ENCODE measurements at regions not wholly inside any gene's neighbourhood (a gene's known extent, or its start where the extent isn't known, plus 50 kb on each side); places are given as distances from the start of the nearest gene placed in this dataset.
"Not testable (repeated sequence)": the region's sequence is repeated elsewhere in the genome, so short reads cannot be mapped to it uniquely, and the experiment has no call there.

DNA sequence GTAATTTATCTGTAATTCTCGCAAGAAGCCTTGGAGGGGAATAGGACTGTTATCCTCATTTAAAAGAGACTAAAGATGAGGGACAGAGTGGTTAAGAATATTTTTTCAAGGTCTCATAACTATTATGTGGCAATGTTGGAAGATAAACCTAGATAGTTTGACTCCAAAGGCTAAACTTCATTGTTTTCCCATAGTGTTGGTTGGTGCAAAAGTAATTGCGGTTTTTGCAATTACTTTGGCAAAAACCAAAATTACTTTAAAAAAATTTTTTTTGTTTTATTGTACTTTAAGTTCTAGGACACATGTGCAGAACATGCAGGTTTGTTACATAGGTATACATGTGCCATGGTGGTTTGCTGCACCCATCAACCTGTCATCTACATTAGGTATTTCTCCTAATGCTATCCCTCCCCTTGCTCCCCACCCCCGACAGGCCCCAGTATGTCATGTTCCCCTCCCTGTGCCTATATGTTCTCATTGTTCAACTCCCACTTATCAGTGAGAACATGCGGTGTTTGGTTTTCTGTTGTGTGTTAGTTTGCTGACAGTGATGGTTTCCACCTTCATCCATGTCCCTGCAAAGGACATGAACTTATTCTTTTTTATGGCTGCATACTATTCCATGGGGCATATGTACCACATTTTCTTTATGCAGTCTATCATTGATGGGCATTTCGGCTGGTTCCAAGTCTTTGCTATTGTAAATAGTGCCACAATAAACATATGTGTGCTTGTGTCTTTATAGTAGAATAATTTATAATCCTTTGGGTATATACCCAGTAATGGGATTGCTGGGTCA, 72.9 kb upstream of the TBX18 start:
- H3K36me3 ChIP-seq (replicated peaks in 1 of 2; ENCODE audit: control extremely low read depth in 1 of 2, control insufficient read depth in 1 of 2, extremely low read depth in 1 of 2, insufficient read depth in 2 of 2, low read length in 1 of 2); H3K27me3 ChIP-seq (replicated peaks in 1 of 4; ENCODE audit: control extremely low read depth in 1 of 4, control insufficient read depth in 3 of 4, insufficient read depth in 4 of 4, low read length in 3 of 4); H3K27ac Mint-ChIP-seq; POLR2A ChIA-PET; H3K4me3 ChIP-seq (ENCODE audit: control extremely low read depth in 1 of 5, extremely low read depth in 1 of 5, insufficient read depth in 1 of 5, low read depth in 2 of 5, low read length in 4 of 5); H3K4me1 ChIP-seq (ENCODE audit: control insufficient read depth in 2 of 2, insufficient read depth in 2 of 2, low read length in 2 of 2); H3K27me3 Mint-ChIP-seq; H4K20me1 ChIP-seq (ENCODE audit: control insufficient read depth, insufficient read depth, low read length, poor library complexity, severe bottlenecking); H3K9me3 Mint-ChIP-seq (ENCODE audit: insufficient read depth); H3K9ac ChIP-seq (ENCODE audit: low read length); CTCF ChIA-PET; intact Hi-C loops (cut with micrococcal nuclease); ATAC-seq (ENCODE audit: low read depth); H3K9me3 ChIP-seq (ENCODE audit: control extremely low read depth in 1 of 3, control insufficient read depth in 2 of 3, insufficient read depth in 1 of 3, low read length in 2 of 3); DNase-seq; H3K27ac ChIP-seq (ENCODE audit: low read length in 2 of 2); H3K4me1 Mint-ChIP-seq; H3K79me2 ChIP-seq (ENCODE audit: control insufficient read depth, insufficient read depth, low read length); H2AFZ ChIP-seq (ENCODE audit: insufficient read depth, low read depth, low read length, poor library complexity, severe bottlenecking); H3K4me2 ChIP-seq (replicated peaks; ENCODE audit: low read depth, low read length, poor library complexity, severe bottlenecking); H3K4me3 Mint-ChIP-seq: not testable (repeated sequence)
- WGBS (ENCODE audit: insufficient coverage) = no CpG with 5 or more reads among the region's 5 CpGs

DNA sequence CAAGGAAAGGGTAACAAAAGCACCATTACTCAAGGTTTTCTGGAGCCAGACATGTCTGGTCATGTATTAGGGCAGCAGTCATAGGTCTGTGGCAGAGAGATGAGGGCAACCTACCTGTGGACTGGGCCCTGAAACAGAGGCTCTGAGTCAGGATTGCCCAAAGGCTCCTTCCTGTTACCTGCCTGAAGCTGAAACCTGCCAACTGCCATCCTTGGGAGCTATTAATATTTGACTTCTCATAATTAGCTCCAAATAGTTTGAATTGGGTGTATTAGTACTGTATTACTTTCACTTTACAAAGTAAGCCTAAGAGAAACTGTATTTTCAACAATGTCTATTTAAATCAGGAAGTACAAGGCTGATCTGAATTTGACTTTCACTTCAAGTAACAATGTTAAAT, 72.0 kb upstream of the TBX18 start:
- peaks cover 0 to 4% (median 0%) of the 10 kb centered on the region in 3 donors for H3K9me3 ChIP-seq (ENCODE audit: control extremely low read depth in 1 of 3, control insufficient read depth in 2 of 3, insufficient read depth in 1 of 3, low read length in 2 of 3)
- no peak overlapping the region for H3K4me2 ChIP-seq (replicated peaks; ENCODE audit: low read depth, low read length, poor library complexity, severe bottlenecking)
- DNase-seq (no peak), ATAC-seq (ENCODE audit: low read depth) (no peak)
- H3K4me3 ChIP-seq (ENCODE audit: control extremely low read depth in 1 of 5, extremely low read depth in 1 of 5, insufficient read depth in 1 of 5, low read depth in 2 of 5, low read length in 4 of 5) = no peak overlapping the region
- H3K27me3 Mint-ChIP-seq = no peaks in the 10 kb centered on the region
- no peaks in the 10 kb centered on the region for H4K20me1 ChIP-seq (ENCODE audit: control insufficient read depth, insufficient read depth, low read length, poor library complexity, severe bottlenecking)
- no peak overlapping the region for H3K9ac ChIP-seq (ENCODE audit: low read length)
- no peaks in the 10 kb centered on the region for H3K79me2 ChIP-seq (ENCODE audit: control insufficient read depth, insufficient read depth, low read length)
- no peak overlapping the region for H3K27ac Mint-ChIP-seq
- H3K4me3 Mint-ChIP-seq = no peak overlapping the region
- POLR2A ChIA-PET = no interaction called here
- CTCF ChIA-PET = no interaction called here
- H2AFZ ChIP-seq (ENCODE audit: insufficient read depth, low read depth, low read length, poor library complexity, severe bottlenecking) = no peak overlapping the region
- H3K9me3 Mint-ChIP-seq (ENCODE audit: insufficient read depth) = peaks cover 1% of the 10 kb centered on the region
- H3K4me1 ChIP-seq (ENCODE audit: control insufficient read depth in 2 of 2, insufficient read depth in 2 of 2, low read length in 2 of 2) = no peaks in the 10 kb centered on the region
- no peak overlapping the region for H3K27ac ChIP-seq (ENCODE audit: low read length in 2 of 2)
- H3K4me1 Mint-ChIP-seq = no peaks in the 10 kb centered on the region
- TF ChIP-seq CTCF (IDR thresholded peaks at IDR 0.05) (no peak), EZH2 (IDR thresholded peaks at IDR 0.05; ENCODE audit: borderline replicate concordance, insufficient read depth, low read depth, low read length, poor library complexity, severe bottlenecking) (no peak)
- H3K36me3 ChIP-seq (replicated peaks in 1 of 2; ENCODE audit: control extremely low read depth in 1 of 2, control insufficient read depth in 1 of 2, extremely low read depth in 1 of 2, insufficient read depth in 2 of 2, low read length in 1 of 2) = no peaks in the 10 kb centered on the region
- intact Hi-C loops (cut with micrococcal nuclease) = no loop called here
- H3K27me3 ChIP-seq (replicated peaks in 1 of 4; ENCODE audit: control extremely low read depth in 1 of 4, control insufficient read depth in 3 of 4, insufficient read depth in 4 of 4, low read length in 3 of 4) = no peaks in the 10 kb centered on the region

Data from B cell (primary cell).